ENCODE measurements at regions not wholly inside any gene's neighbourhood (a gene's known extent, or its start where the extent isn't known, plus 50 kb on each side); places are given as distances from the start of the nearest gene placed in this dataset.
A peak's percentile ranks its signal among the peaks of the same experiment; 100 is the strongest.

GRCh38 chr6:81340946-81341345 lies 411.5 kb downstream of the TENT5A start:
- H3K4me3 ChIP-seq (ENCODE audit: low read length), result no peak overlapping the region
- no peak for TF ChIP-seq EZH2phosphoT487 (IDR thresholded peaks at IDR 0.05; ENCODE audit: low read depth)
- no peak for TF ChIP-seq CTCF (IDR thresholded peaks at IDR 0.05; ENCODE audit: low read depth, low read length)
- no peaks in the 10 kb centered on the region for H3K9me3 ChIP-seq (ENCODE audit: insufficient read depth, low read length)
- H3K9ac ChIP-seq (ENCODE audit: low read length), result no peak overlapping the region
- no peak overlapping the region for H2AFZ ChIP-seq (ENCODE audit: low read depth, low read length)
- H3K27ac ChIP-seq (ENCODE audit: low read length), result no peak overlapping the region
- no peak overlapping the region for H3K4me2 ChIP-seq (ENCODE audit: low read length)
- H3K36me3 ChIP-seq (replicated peaks; ENCODE audit: low read depth, low read length), result no peaks in the 10 kb centered on the region
- H4K20me1 ChIP-seq (ENCODE audit: insufficient read depth, low read length), result no peaks in the 10 kb centered on the region
- H3K27me3 ChIP-seq (ENCODE audit: low read depth, low read length), result no peaks in the 10 kb centered on the region
- no peaks in the 10 kb centered on the region for H3K79me2 ChIP-seq (ENCODE audit: low read length)
- peaks cover 8% of the 10 kb centered on the region for H3K4me1 ChIP-seq (ENCODE audit: low read length)

GRCh38 chr6:81331526-81331925 lies 421.0 kb downstream of the TENT5A start:
- no peak for TF ChIP-seq CTCF (IDR thresholded peaks at IDR 0.05; ENCODE audit: low read depth, low read length)
- no peak for TF ChIP-seq EZH2phosphoT487 (IDR thresholded peaks at IDR 0.05; ENCODE audit: low read depth)

GRCh38 chr6:81328700-81329099 lies 423.8 kb downstream of the TENT5A start:
- no peaks in the 10 kb centered on the region for H4K20me1 ChIP-seq (ENCODE audit: insufficient read depth, low read length)
- no peaks in the 10 kb centered on the region for H3K27me3 ChIP-seq (ENCODE audit: low read depth, low read length)
- no peak overlapping the region for H3K4me3 ChIP-seq (ENCODE audit: low read length)
- no peaks in the 10 kb centered on the region for H3K79me2 ChIP-seq (ENCODE audit: low read length)
- TF ChIP-seq EZH2phosphoT487 (IDR thresholded peaks at IDR 0.05; ENCODE audit: low read depth) (no peak), CTCF (IDR thresholded peaks at IDR 0.05; ENCODE audit: low read depth, low read length) (no peak)
- no peak overlapping the region for H3K27ac ChIP-seq (ENCODE audit: low read length)
- H3K9me3 ChIP-seq (ENCODE audit: insufficient read depth, low read length), result no peaks in the 10 kb centered on the region
- H3K4me1 ChIP-seq (ENCODE audit: low read length), result peaks cover 6% of the 10 kb centered on the region; the same call in 1 of the 2 replicates
- H3K36me3 ChIP-seq (replicated peaks; ENCODE audit: low read depth, low read length), result no peaks in the 10 kb centered on the region
- no peak overlapping the region for H2AFZ ChIP-seq (ENCODE audit: low read depth, low read length)
- H3K4me2 ChIP-seq (ENCODE audit: low read length), result no peak overlapping the region
- H3K9ac ChIP-seq (ENCODE audit: low read length), result no peak overlapping the region

More at GRCh38 chr6:81331526-81331925, 421.0 kb downstream of the TENT5A start:
- no peak overlapping the region for H3K27ac ChIP-seq (ENCODE audit: low read length)
- H3K4me2 ChIP-seq (ENCODE audit: low read length), result peak overlapping the region; percentile 39
- peak overlapping the region; percentile 58; the same call in 1 of the 2 replicates for H2AFZ ChIP-seq (ENCODE audit: low read depth, low read length)
- H3K9me3 ChIP-seq (ENCODE audit: insufficient read depth, low read length), result no peaks in the 10 kb centered on the region
- H3K4me1 ChIP-seq (ENCODE audit: low read length), result peaks cover 6% of the 10 kb centered on the region; the same call in 1 of the 2 replicates
- no peaks in the 10 kb centered on the region for H3K79me2 ChIP-seq (ENCODE audit: low read length)
- H3K9ac ChIP-seq (ENCODE audit: low read length), result no peak overlapping the region
- H3K27me3 ChIP-seq (ENCODE audit: low read depth, low read length), result no peaks in the 10 kb centered on the region
- no peaks in the 10 kb centered on the region for H3K36me3 ChIP-seq (replicated peaks; ENCODE audit: low read depth, low read length)
- peak overlapping the region; percentile 16 for H3K4me3 ChIP-seq (ENCODE audit: low read length)
- no peaks in the 10 kb centered on the region for H4K20me1 ChIP-seq (ENCODE audit: insufficient read depth, low read length)

- H3K4me1 ChIP-seq (ENCODE audit: low read length), result peaks cover 6% of the 10 kb centered on the region; the same call in 1 of the 2 replicates
- no peaks in the 10 kb centered on the region for H4K20me1 ChIP-seq (ENCODE audit: insufficient read depth, low read length)
- no peaks in the 10 kb centered on the region for H3K79me2 ChIP-seq (ENCODE audit: low read length)
- no peak overlapping the region for H2AFZ ChIP-seq (ENCODE audit: low read depth, low read length)
- H3K27me3 ChIP-seq (ENCODE audit: low read depth, low read length), result no peaks in the 10 kb centered on the region
- no peak overlapping the region for H3K9ac ChIP-seq (ENCODE audit: low read length)
- H3K27ac ChIP-seq (ENCODE audit: low read length), result no peak overlapping the region
- H3K9me3 ChIP-seq (ENCODE audit: insufficient read depth, low read length), result no peaks in the 10 kb centered on the region
- no peaks in the 10 kb centered on the region for H3K36me3 ChIP-seq (replicated peaks; ENCODE audit: low read depth, low read length)
- no peak overlapping the region for H3K4me3 ChIP-seq (ENCODE audit: low read length)
- TF ChIP-seq CTCF (IDR thresholded peaks at IDR 0.05; ENCODE audit: low read depth, low read length) (no peak), EZH2phosphoT487 (IDR thresholded peaks at IDR 0.05; ENCODE audit: low read depth) (no peak)
- no peak overlapping the region for H3K4me2 ChIP-seq (ENCODE audit: low read length)
Observed at GRCh38 chr6:81326881-81327561, 425.5 kb downstream of the TENT5A start.
